Left lung (tissue), 4 donors: ENCODE measurements at regions not wholly inside any gene's neighbourhood (a gene's known extent, or its start where the extent isn't known, plus 50 kb on each side); places are given as distances from the start of the nearest gene placed in this dataset.
"Not testable (repeated sequence)": the region's sequence is repeated elsewhere in the genome, so short reads cannot be mapped to it uniquely, and the experiment has no call there.

Experiments used
- ATAC-seq: fragments of 200-7000 bp; cut with Tn5 transposase; one replicate; pipeline ENCODE4 v1.9.1; 2020; ENCODE audit warnings: moderate library complexity
- DNase-seq, 4 donors: peaks; one replicate each; pipeline ENCODE4 v3.0.0-alpha.2; 2013 to 2020
- H3K27ac ChIP-seq, 2 donors: fragments of 200-600 bp; sonication (generic) in 1 of 2; one replicate each; pipeline versions ENCODE4 v1.5.0 to v1.8.0; 2020 to 2021
- H3K27me3 ChIP-seq, 2 donors: fragments of 200-600 bp; sonication (generic) in 1 of 2; one replicate each; pipeline versions ENCODE4 v1.5.0 to v1.8.0; 2020 to 2021
- H3K36me3 ChIP-seq, 2 donors: fragments of 200-600 bp; sonication (generic) in 1 of 2; one replicate each; pipeline versions ENCODE4 v1.5.0 to v1.8.0; 2020 to 2021
- H3K4me1 ChIP-seq, 2 donors: fragments of 200-600 bp; one replicate each; pipeline ENCODE4 v1.8.0; 2021
- H3K4me3 ChIP-seq, 2 donors: fragments of 200-600 bp; sonication (generic) in 1 of 2; one replicate each; pipeline versions ENCODE4 v1.5.0 to v1.8.0; 2020 to 2021; ENCODE audit warnings: mild to moderate bottlenecking in 1 of 2
- H3K9me3 ChIP-seq, 2 donors: fragments of 200-600 bp; sonication (generic) in 1 of 2; one replicate each; pipeline versions ENCODE4 v1.5.0 to v1.8.0; 2020 to 2021
- intact Hi-C, 2 donors: fragments of 100-400 bp; cut with DNase I; formaldehyde crosslinking; loops; one replicate each; pipeline versions ENCODE4 v1.11.2 to v1.14.2; 2022
- TF ChIP-seq, protein P1 (sequence below), 2 donors: fragments of 200-600 bp; sonication (generic) in 1 of 2; IDR thresholded peaks; one replicate each; pipeline versions ENCODE4 v1.5.0 to v1.8.0; 2021; ENCODE audit warnings: antibody characterized with exemption in 2 of 2
- donor health status: DM: no; HTN: yes; CAD: no.
- donor health status: DM: no; HTN: no; CAD: no.

GRCh38 chrX:31014474-31014873, 57.4 kb downstream of the FTHL17 start:
- H3K4me1 ChIP-seq, H3K9me3 ChIP-seq, intact Hi-C loops, DNase-seq, ATAC-seq, H3K27me3 ChIP-seq, H3K27ac ChIP-seq, H3K4me3 ChIP-seq, H3K36me3 ChIP-seq: not testable (repeated sequence)

DNA sequence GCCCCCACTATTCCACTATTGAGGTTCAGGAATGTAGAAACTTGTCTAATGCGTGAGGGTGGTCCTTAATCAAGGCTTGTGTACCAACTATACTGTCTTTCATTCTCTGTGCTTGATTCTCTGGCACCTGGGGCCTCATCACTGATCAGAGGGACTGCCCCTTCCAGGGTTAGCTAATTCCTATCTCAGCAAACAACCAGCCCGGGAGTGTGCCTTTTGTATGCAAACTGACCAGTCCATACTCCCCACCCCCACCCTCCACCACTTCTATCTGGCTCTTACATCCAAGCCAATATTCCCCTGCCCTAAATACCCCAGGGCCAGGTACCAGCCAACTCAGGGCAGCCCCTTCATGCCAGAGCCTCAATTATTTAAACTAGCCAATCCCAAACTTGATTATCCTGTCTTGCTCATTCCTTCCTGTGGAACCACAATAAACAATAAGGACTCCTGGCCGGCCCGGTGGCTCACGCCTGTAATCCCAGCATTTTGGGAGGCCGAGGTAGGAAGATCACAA, 59.3 kb downstream of the FTHL17 start:
- no peak overlapping the region for H3K4me3 ChIP-seq
- no peak for DNase-seq
- H3K27ac ChIP-seq = no peak overlapping the region
- H3K36me3 ChIP-seq = no peaks in the 10 kb centered on the region
- no peaks in the 10 kb centered on the region for H3K27me3 ChIP-seq
- no peaks in the 10 kb centered on the region for H3K9me3 ChIP-seq
- TF ChIP-seq, protein P1, sequence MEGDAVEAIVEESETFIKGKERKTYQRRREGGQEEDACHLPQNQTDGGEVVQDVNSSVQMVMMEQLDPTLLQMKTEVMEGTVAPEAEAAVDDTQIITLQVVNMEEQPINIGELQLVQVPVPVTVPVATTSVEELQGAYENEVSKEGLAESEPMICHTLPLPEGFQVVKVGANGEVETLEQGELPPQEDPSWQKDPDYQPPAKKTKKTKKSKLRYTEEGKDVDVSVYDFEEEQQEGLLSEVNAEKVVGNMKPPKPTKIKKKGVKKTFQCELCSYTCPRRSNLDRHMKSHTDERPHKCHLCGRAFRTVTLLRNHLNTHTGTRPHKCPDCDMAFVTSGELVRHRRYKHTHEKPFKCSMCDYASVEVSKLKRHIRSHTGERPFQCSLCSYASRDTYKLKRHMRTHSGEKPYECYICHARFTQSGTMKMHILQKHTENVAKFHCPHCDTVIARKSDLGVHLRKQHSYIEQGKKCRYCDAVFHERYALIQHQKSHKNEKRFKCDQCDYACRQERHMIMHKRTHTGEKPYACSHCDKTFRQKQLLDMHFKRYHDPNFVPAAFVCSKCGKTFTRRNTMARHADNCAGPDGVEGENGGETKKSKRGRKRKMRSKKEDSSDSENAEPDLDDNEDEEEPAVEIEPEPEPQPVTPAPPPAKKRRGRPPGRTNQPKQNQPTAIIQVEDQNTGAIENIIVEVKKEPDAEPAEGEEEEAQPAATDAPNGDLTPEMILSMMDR (IDR thresholded peaks at IDR 0.05) = no peak
- H3K4me1 ChIP-seq = no peaks in the 10 kb centered on the region
- ATAC-seq = no peak
- intact Hi-C loops = no loop called here

DNA sequence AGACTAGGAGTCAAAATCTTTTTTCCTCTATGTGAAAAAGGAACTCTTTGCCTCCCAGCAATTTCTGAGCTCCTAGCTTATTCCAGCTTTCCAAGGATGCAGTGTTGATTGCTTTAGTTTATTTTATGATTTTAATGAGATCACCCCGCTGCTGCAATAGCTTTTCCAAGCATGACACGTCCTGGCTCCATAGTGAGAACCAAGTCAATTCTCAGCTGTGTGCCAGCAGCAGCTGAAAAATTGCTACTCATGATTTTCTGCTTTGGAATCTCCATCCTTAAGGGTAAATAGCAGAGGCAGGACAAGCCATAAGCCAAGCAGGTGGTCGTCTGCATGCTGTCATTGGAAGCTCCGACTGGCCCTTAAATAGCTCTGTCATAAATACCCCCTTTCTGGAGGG, 64.5 kb downstream of the FTHL17 start:
- no peak overlapping the region for H3K4me3 ChIP-seq
- H3K9me3 ChIP-seq = no peaks in the 10 kb centered on the region
- TF ChIP-seq, protein P1 (IDR thresholded peaks at IDR 0.05) = no peak
- ATAC-seq (no peak), DNase-seq (no peak)
- intact Hi-C loops = no loop called here
- no peak overlapping the region for H3K27ac ChIP-seq
- no peaks in the 10 kb centered on the region for H3K4me1 ChIP-seq
- H3K36me3 ChIP-seq = no peaks in the 10 kb centered on the region
- no peaks in the 10 kb centered on the region for H3K27me3 ChIP-seq

DNA sequence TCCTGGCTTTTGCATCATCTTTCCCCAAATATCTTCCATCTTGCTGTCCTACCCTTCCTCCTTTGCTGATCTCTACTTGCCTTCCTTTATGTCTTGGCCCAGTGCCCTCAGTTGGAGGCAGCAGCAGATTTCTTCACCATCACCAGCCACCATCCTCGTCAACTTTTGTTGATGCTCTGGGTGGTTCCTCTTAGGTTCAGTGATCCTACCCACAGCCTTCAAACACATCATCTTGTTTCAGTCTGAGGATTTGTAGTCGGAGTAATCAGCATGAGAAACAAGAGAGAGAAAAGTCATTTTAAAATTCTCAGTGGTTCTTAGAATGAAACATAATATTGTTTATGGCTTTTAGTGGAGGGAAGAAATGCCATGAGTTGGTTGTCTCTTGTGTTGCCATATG, 65.8 kb downstream of the FTHL17 start:
- intact Hi-C loops = no loop called here
- Histone ChIP-seq H3K4me3 (no peak overlapping the region), H3K27me3 (no peaks in the 10 kb centered on the region), H3K4me1 (no peaks in the 10 kb centered on the region), H3K36me3 (no peaks in the 10 kb centered on the region), H3K27ac (no peak overlapping the region), H3K9me3 (no peaks in the 10 kb centered on the region)
- TF ChIP-seq, protein P1 (IDR thresholded peaks at IDR 0.05) = no peak
- no peak for DNase-seq
- no peak for ATAC-seq

- ATAC-seq = no peak
- Histone ChIP-seq H3K4me3 (no peak overlapping the region), H3K36me3 (no peaks in the 10 kb centered on the region), H3K9me3 (no peaks in the 10 kb centered on the region), H3K27me3 (no peaks in the 10 kb centered on the region), H3K27ac (no peak overlapping the region), H3K4me1 (no peaks in the 10 kb centered on the region)
- no peak for DNase-seq
- intact Hi-C loops = no loop called here
- TF ChIP-seq, protein P1 (IDR thresholded peaks at IDR 0.05) = no peak
These were observed 74.4 kb downstream of the FTHL17 start for GRCh38 chrX:30997411-30997810.

DNA sequence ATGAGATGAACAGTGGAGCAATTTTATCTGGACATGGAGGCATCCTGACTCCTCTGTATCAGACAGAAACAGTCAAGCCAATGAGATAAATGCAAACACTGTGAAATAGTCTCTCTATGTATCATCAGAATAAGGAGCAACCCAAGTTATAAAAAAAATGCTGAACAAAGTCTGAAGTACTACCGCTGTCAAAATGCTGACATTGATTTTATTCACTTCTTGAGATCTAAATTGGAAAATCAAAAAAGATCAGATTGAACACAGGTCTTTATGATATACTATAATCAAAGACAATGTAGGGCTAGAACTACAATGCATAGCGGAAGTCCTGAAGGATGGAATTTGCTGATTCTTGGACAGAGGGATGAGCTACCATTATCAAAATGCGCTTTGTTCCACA, 76.1 kb downstream of the FTHL17 start:
- no peak overlapping the region for H3K4me3 ChIP-seq
- no peak for ATAC-seq
- no peak for DNase-seq
- intact Hi-C loops = no loop called here
- TF ChIP-seq, protein P1 (IDR thresholded peaks at IDR 0.05) = no peak
- H3K9me3 ChIP-seq = no peaks in the 10 kb centered on the region
- no peaks in the 10 kb centered on the region for H3K36me3 ChIP-seq
- H3K27ac ChIP-seq = no peak overlapping the region
- H3K4me1 ChIP-seq = no peaks in the 10 kb centered on the region
- H3K27me3 ChIP-seq = no peaks in the 10 kb centered on the region
